Prostate gland (tissue), 2 donors: ENCODE measurements at regions not wholly inside any gene's neighbourhood (a gene's known extent, or its start where the extent isn't known, plus 50 kb on each side); places are given as distances from the start of the nearest gene placed in this dataset.

Source experiments
- CTCF ChIP-seq, 4 experiments: fragments of 200-600 bp in 2 of 4; fragments of 450-650 bp in 2 of 4; sonication (generic) in 2 of 4; IDR thresholded peaks; 1 replicate in 3 of 4; 2 replicates in 1 of 4; pipeline ENCODE4 v1.5.1; 2016 to 2019; ENCODE audit warnings: antibody characterized with exemption in 4 of 4, mild to moderate bottlenecking in 2 of 4, moderate library complexity in 2 of 4
- POLR2A ChIP-seq: fragments of 450-650 bp; IDR thresholded peaks from one replicate; pipeline ENCODE4 v1.6.1; 2016; ENCODE audit warnings: antibody characterized with exemption, mild to moderate bottlenecking

- no peak for TF ChIP-seq CTCF (IDR thresholded peaks at IDR 0.05)
- TF ChIP-seq POLR2A, result no peak
Observed at GRCh38 chr20:6657111-6657510, 110.4 kb upstream of the BMP2 start.
